Right renal pelvis (tissue), 4 donors: ENCODE measurements at regions not wholly inside any gene's neighbourhood (a gene's known extent, or its start where the extent isn't known, plus 50 kb on each side); places are given as distances from the start of the nearest gene placed in this dataset.
A peak's percentile ranks its signal among the peaks of the same experiment; 100 is the strongest.
"Not testable (repeated sequence)": the region's sequence is repeated elsewhere in the genome, so short reads cannot be mapped to it uniquely, and the experiment has no call there.

Experiments used
- DNase-seq, 4 donors: peaks; one replicate each; pipeline ENCODE4 v3.0.0-alpha.2; 2013; ENCODE audit warnings: low read depth in 4 of 4, low spot score in 3 of 4, missing footprints in 1 of 4

GRCh38 chr18:8882632-8883408, 177.5 kb downstream of the MTCL1 start:
- no peak for DNase-seq

- no peak for DNase-seq
Observed at GRCh38 chr18:8883409-8883668, 178.0 kb downstream of the MTCL1 start.

GRCh38 chr18:8887877-8888276, 182.5 kb downstream of the MTCL1 start:
- DNase-seq, result not testable (repeated sequence)

GRCh38 chr18:8889489-8889888, 184.1 kb downstream of the MTCL1 start:
- no peak for DNase-seq

GRCh38 chr18:8890503-8890902, 185.1 kb downstream of the MTCL1 start:
- DNase-seq, result not testable (repeated sequence)

GRCh38 chr18:8890957-8891464, 185.7 kb downstream of the MTCL1 start:
- DNase-seq, result peak in 2 of 4 donors; percentile 51 to 55

GRCh38 chr18:8893221-8893620, 187.9 kb downstream of the MTCL1 start:
- DNase-seq, result no peak

GRCh38 chr18:8893628-8894231, 188.4 kb downstream of the MTCL1 start:
- DNase-seq, result no peak

GRCh38 chr18:8894823-8895222, 189.5 kb downstream of the MTCL1 start:
- DNase-seq, result no peak

- no peak for DNase-seq
Observed at GRCh38 chr18:8895341-8895740, 190.0 kb downstream of the MTCL1 start.

- no peak for DNase-seq
Observed at GRCh38 chr18:8895987-8896619, 190.7 kb downstream of the MTCL1 start.

GRCh38 chr18:8899000-8899399, 193.6 kb downstream of the MTCL1 start:
- no peak for DNase-seq

- no peak for DNase-seq
Observed at GRCh38 chr18:8900552-8900951, 195.2 kb downstream of the MTCL1 start.

GRCh38 chr18:8901019-8901418, 195.7 kb downstream of the MTCL1 start:
- no peak for DNase-seq

- no peak for DNase-seq
Observed at GRCh38 chr18:8904316-8904715, 198.2 kb upstream of the NDUFV2 start.

- no peak for DNase-seq
Observed at GRCh38 chr18:8908792-8909510, 193.5 kb upstream of the NDUFV2 start.

- DNase-seq, result no peak
Observed at GRCh38 chr18:8910186-8910822, 192.2 kb upstream of the NDUFV2 start.

- DNase-seq, result no peak
Observed at GRCh38 chr18:8910843-8911242, 191.7 kb upstream of the NDUFV2 start.

GRCh38 chr18:8911408-8912340, 190.8 kb upstream of the NDUFV2 start:
- no peak for DNase-seq
